Panc1 (cell line): ENCODE measurements at regions not wholly inside any gene's neighbourhood (a gene's known extent, or its start where the extent isn't known, plus 50 kb on each side); places are given as distances from the start of the nearest gene placed in this dataset.

Experiments
- ATAC-seq: fragments of 200-7000 bp; cut with Tn5 transposase; 2 replicates; pipeline ENCODE4 v1.9.1; 2020; ENCODE audit warnings: mild to moderate bottlenecking, moderate library complexity
- BruUV-seq: library from RNA; stranded (reverse); fragments of 400-500 nt; replicated peaks from 2 replicates; lab custom pipeline; 2021; lab: Mats Ljungman, UMichigan
- CTCF ChIA-PET: fragments of 300-600 bp; sonication (Branson Sonifier 250); formaldehyde crosslinking; loops from one replicate; lab custom pipeline; 2022; ENCODE audit warnings: antibody characterized with exemption; lab: Charles Lee
- POLR2A ChIA-PET: fragments of 300-600 bp; sonication (Branson Sonifier 250); formaldehyde crosslinking; loops from one replicate; lab custom pipeline; 2022; ENCODE audit warnings: antibody characterized with exemption; lab: Charles Lee
- DNase-seq: peaks from one replicate; pipeline ENCODE4 v3.0.0-alpha.2; 2010; ENCODE audit warnings: low read depth, low spot score
- H3K27ac ChIP-seq: 2 replicates; pipeline ENCODE4 v1.5.1; 2011; ENCODE audit warnings: mild to moderate bottlenecking, low read length, inconsistent platforms
- H3K27me3 ChIP-seq: fragments of 200-500 bp; sonication (Bioruptor generic); 2 replicates; pipeline ENCODE4 v1.6.0; 2014; ENCODE audit warnings: low read length, inconsistent platforms; ENCODE audit not compliant: control insufficient read depth, insufficient read depth
- H3K36me3 ChIP-seq: fragments of 200-500 bp; sonication (Bioruptor generic); 2 replicates; pipeline ENCODE4 v1.5.1; 2014; ENCODE audit warnings: inconsistent platforms, mild to moderate bottlenecking, low read length, moderate library complexity; ENCODE audit not compliant: control insufficient read depth, insufficient read depth
- H3K4me1 ChIP-seq: 2 replicates; pipeline ENCODE4 v1.5.1; 2011; ENCODE audit warnings: inconsistent platforms, mild to moderate bottlenecking, low read length, moderate library complexity; ENCODE audit not compliant: control insufficient read depth, insufficient read depth
- H3K4me3 ChIP-seq, 2 experiments: 2 replicates each; pipeline ENCODE4 v1.5.1; 2011 to 2012; ENCODE audit warnings: low read depth in 2 of 2, low read length in 2 of 2, mild to moderate bottlenecking in 2 of 2, inconsistent platforms in 1 of 2, moderate library complexity in 1 of 2
- H3K9me3 ChIP-seq: fragments of 200-500 bp; sonication (Bioruptor generic); 2 replicates; pipeline ENCODE4 v1.5.1; 2014; ENCODE audit warnings: low read depth, mild to moderate bottlenecking, inconsistent platforms, low read length, moderate library complexity; ENCODE audit not compliant: control insufficient read depth, insufficient read depth
- POLR2AphosphoS5 ChIP-seq: IDR thresholded peaks from 2 replicates; pipeline ENCODE4 v1.6.1; 2012; ENCODE audit warnings: mild to moderate bottlenecking, low read depth, low read length, moderate library complexity
- SIN3A ChIP-seq: IDR thresholded peaks from 2 replicates; pipeline ENCODE4 v1.6.1; 2012; ENCODE audit warnings: low read depth, mild to moderate bottlenecking, low read length, moderate library complexity, borderline replicate concordance; ENCODE audit not compliant: insufficient read depth
- TCF7L2 ChIP-seq: IDR thresholded peaks from 2 replicates; pipeline ENCODE4 v1.6.1; 2011; ENCODE audit warnings: mild to moderate bottlenecking, low read depth, low read length, inconsistent platforms
- in situ Hi-C: cut with HindIII; loops from 2 replicates; pipeline ENCODE4 v1.10.0; 2016; ENCODE audit warnings: low sequenced_read_pairs, low pct_unique_long_range_greater_than_20kb
- intact Hi-C: fragments of 100-400 bp; cut with micrococcal nuclease; formaldehyde crosslinking; loops from one replicate; pipeline ENCODE4 v1.10.0; 2022; ENCODE audit not compliant: unreplicated experiment
- TF ChIP-seq, protein P1 (sequence below): fragments of 450-650 bp; IDR thresholded peaks from 2 replicates; pipeline ENCODE4 v1.5.1; 2017; ENCODE audit warnings: mild to moderate bottlenecking
- TF ChIP-seq, protein P2 (sequence below), 2 experiments: IDR thresholded peaks; 2 replicates each; pipeline ENCODE4 v1.6.1; 2011 to 2012; ENCODE audit warnings: low read depth in 2 of 2, control low read depth in 1 of 2, low read length in 1 of 2, mild to moderate bottlenecking in 1 of 2, moderate library complexity in 1 of 2; ENCODE audit not compliant: insufficient read depth in 1 of 2

DNA sequence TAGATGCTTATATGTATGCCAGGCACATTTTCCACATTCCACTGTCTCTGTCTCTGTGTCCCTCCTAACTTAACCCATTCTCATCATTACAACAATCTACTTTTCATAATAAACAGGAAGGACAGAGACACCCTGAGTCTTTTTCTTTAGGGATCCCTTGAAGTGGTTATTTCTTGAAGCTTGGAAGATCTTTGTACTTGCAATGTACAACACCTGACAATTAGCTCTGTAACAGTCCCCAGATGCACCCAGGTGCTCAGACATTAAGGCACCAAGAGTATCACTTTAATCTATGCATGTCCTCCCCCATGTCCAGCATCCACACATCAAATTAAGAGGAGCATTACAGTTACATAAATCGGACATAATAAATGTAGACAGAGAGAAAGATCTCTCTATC, 309.6 kb upstream of the KCNH8 start:
- intact Hi-C loops = no loop called here
- H3K27me3 ChIP-seq = no peaks in the 10 kb centered on the region
- no peaks in the 10 kb centered on the region for H3K36me3 ChIP-seq
- no peaks in the 10 kb centered on the region for H3K9me3 ChIP-seq
- in situ Hi-C loops = no loop called here
- TF ChIP-seq SIN3A (no peak), POLR2AphosphoS5 (no peak), TCF7L2 (no peak)
- TF ChIP-seq, protein P1, sequence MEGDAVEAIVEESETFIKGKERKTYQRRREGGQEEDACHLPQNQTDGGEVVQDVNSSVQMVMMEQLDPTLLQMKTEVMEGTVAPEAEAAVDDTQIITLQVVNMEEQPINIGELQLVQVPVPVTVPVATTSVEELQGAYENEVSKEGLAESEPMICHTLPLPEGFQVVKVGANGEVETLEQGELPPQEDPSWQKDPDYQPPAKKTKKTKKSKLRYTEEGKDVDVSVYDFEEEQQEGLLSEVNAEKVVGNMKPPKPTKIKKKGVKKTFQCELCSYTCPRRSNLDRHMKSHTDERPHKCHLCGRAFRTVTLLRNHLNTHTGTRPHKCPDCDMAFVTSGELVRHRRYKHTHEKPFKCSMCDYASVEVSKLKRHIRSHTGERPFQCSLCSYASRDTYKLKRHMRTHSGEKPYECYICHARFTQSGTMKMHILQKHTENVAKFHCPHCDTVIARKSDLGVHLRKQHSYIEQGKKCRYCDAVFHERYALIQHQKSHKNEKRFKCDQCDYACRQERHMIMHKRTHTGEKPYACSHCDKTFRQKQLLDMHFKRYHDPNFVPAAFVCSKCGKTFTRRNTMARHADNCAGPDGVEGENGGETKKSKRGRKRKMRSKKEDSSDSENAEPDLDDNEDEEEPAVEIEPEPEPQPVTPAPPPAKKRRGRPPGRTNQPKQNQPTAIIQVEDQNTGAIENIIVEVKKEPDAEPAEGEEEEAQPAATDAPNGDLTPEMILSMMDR = no peak
- TF ChIP-seq, protein P2, sequence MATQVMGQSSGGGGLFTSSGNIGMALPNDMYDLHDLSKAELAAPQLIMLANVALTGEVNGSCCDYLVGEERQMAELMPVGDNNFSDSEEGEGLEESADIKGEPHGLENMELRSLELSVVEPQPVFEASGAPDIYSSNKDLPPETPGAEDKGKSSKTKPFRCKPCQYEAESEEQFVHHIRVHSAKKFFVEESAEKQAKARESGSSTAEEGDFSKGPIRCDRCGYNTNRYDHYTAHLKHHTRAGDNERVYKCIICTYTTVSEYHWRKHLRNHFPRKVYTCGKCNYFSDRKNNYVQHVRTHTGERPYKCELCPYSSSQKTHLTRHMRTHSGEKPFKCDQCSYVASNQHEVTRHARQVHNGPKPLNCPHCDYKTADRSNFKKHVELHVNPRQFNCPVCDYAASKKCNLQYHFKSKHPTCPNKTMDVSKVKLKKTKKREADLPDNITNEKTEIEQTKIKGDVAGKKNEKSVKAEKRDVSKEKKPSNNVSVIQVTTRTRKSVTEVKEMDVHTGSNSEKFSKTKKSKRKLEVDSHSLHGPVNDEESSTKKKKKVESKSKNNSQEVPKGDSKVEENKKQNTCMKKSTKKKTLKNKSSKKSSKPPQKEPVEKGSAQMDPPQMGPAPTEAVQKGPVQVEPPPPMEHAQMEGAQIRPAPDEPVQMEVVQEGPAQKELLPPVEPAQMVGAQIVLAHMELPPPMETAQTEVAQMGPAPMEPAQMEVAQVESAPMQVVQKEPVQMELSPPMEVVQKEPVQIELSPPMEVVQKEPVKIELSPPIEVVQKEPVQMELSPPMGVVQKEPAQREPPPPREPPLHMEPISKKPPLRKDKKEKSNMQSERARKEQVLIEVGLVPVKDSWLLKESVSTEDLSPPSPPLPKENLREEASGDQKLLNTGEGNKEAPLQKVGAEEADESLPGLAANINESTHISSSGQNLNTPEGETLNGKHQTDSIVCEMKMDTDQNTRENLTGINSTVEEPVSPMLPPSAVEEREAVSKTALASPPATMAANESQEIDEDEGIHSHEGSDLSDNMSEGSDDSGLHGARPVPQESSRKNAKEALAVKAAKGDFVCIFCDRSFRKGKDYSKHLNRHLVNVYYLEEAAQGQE (IDR thresholded peaks at IDR 0.05; ENCODE audit: insufficient read depth in 1 of 2, low read depth in 2 of 2, low read length in 1 of 2) = no peak
- ATAC-seq (no peak), DNase-seq (no peak)
- no TSS peak for BruUV-seq
- POLR2A ChIA-PET = no interaction called here
- H3K4me1 ChIP-seq = no peaks in the 10 kb centered on the region
- H3K27ac ChIP-seq = no peak overlapping the region
- CTCF ChIA-PET = no interaction called here
- no peak overlapping the region for H3K4me3 ChIP-seq

DNA sequence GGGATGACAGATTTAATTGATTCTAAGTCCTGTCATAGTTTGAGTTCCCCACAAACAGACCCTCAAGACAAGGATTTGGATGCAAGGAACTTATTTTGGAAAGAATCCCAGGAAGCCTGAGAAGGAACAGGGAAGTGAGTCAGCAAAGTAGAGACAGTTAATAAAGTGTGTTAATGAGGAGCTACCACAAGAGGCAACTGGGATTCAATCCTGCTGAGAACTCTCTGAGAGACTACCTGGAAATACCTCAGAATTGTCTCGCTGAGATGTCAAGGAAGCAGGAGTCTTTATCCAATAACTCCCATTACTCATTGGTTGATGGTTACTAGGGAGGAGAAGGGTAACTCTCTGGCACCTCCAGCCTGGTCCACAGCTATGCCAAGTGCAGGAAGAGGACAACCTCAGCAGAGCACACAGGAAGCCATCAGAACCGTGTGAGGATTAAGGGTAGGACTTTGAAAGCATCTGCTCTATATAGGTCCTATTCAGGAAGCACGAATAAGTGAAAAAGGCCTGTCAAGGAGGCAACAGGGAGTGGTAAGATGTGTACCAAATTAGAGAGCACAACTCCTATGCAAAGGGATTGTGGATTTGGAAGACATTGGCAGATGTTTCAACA, 311.1 kb upstream of the KCNH8 start:
- in situ Hi-C loops = no loop called here
- ATAC-seq (no peak), DNase-seq (no peak)
- Histone ChIP-seq H3K27ac (no peak overlapping the region), H3K36me3 (no peaks in the 10 kb centered on the region), H3K4me3 (no peak overlapping the region), H3K9me3 (no peaks in the 10 kb centered on the region), H3K4me1 (no peaks in the 10 kb centered on the region), H3K27me3 (no peaks in the 10 kb centered on the region)
- intact Hi-C loops = no loop called here
- CTCF ChIA-PET = no interaction called here
- TF ChIP-seq TCF7L2 (no peak), SIN3A (no peak), POLR2AphosphoS5 (no peak)
- TF ChIP-seq, protein P1 = no peak
- TF ChIP-seq, protein P2 (IDR thresholded peaks at IDR 0.05; ENCODE audit: insufficient read depth in 1 of 2, low read depth in 2 of 2, low read length in 1 of 2) = no peak
- no TSS peak for BruUV-seq
- POLR2A ChIA-PET = no interaction called here
